Spleen (tissue), 11 donors: ENCODE measurements at regions not wholly inside any gene's neighbourhood (a gene's known extent, or its start where the extent isn't known, plus 50 kb on each side); places are given as distances from the start of the nearest gene placed in this dataset.

Experiments used
- DNase-seq: peaks from one replicate; pipeline ENCODE4 v3.0.0-alpha.2; 2020
- H3K27ac ChIP-seq, 8 donors: fragments of 200-600 bp; sonication (generic) in 7 of 8; 1 replicate in 4 of 8; 2 replicates in 4 of 8; pipeline versions ENCODE4 v1.5.0 to v1.8.0; 2016 to 2021; ENCODE audit warnings: inconsistent platforms in 4 of 8, mild to moderate bottlenecking in 4 of 8, moderate library complexity in 1 of 8
- H3K27me3 ChIP-seq, 7 donors: fragments of 200-600 bp; sonication (generic) in 6 of 7; replicated peaks in 1 of 7; 1 replicate in 4 of 7; 2 replicates in 3 of 7; pipeline versions ENCODE4 v1.5.0 to v1.8.0; 2016 to 2021; ENCODE audit warnings: inconsistent platforms in 3 of 7, mild to moderate bottlenecking in 1 of 7
- H3K36me3 ChIP-seq, 6 donors: fragments of 200-600 bp; sonication (generic) in 5 of 6; 1 replicate in 4 of 6; 2 replicates in 2 of 6; pipeline versions ENCODE4 v1.5.0 to v1.8.0; 2016 to 2021; ENCODE audit warnings: inconsistent platforms in 2 of 6
- H3K4me1 ChIP-seq, 6 donors: fragments of 200-600 bp; sonication (generic) in 5 of 6; 1 replicate in 3 of 6; 2 replicates in 3 of 6; pipeline versions ENCODE4 v1.5.0 to v1.8.0; 2016 to 2021; ENCODE audit warnings: inconsistent platforms in 3 of 6
- H3K4me3 ChIP-seq, 8 donors: fragments of 200-600 bp; sonication (generic) in 7 of 8; 1 replicate in 4 of 8; 2 replicates in 4 of 8; pipeline versions ENCODE4 v1.5.0 to v1.8.0; 2016 to 2021; ENCODE audit warnings: inconsistent platforms in 4 of 8, mild to moderate bottlenecking in 4 of 8, moderate library complexity in 2 of 8
- H3K9me3 ChIP-seq, 8 donors: fragments of 200-600 bp; sonication (generic) in 7 of 8; 1 replicate in 4 of 8; 2 replicates in 4 of 8; pipeline versions ENCODE4 v1.5.0 to v1.8.0; 2016 to 2021; ENCODE audit warnings: inconsistent platforms in 4 of 8
- POLR2A ChIP-seq, 3 donors: fragments of 450-650 bp; IDR thresholded peaks; one replicate each; pipeline ENCODE4 v1.5.1; 2017; ENCODE audit warnings: antibody characterized with exemption in 3 of 3, mild to moderate bottlenecking in 1 of 3
- POLR2AphosphoS5 ChIP-seq, 3 donors: sonication (generic); formaldehyde crosslinking; IDR thresholded peaks; one replicate each; pipeline ENCODE4 v1.5.1; 2017; ENCODE audit warnings: antibody characterized with exemption in 3 of 3
- WGBS, 5 donors: extraction: QIAGEN DNeasy Blood & Tissue Kit in 3 of 5; methylation state at CpG; one replicate each; pipeline versions ENCODE4 v1.1.5 to v1.1.7; 2013 to 2018; 5-methylcytosine and 5-hydroxymethylcytosine counted together
- intact Hi-C: fragments of 100-400 bp; cut with DNase I; formaldehyde crosslinking; loops from one replicate; pipeline ENCODE4 v1.15.0; 2023; ENCODE audit warnings: low total_unique reads
- TF ChIP-seq, protein P1 (sequence below), 11 experiments: fragments of 200-600 bp in 7 of 11; fragments of 450-650 bp in 4 of 11; sonication (generic) in 4 of 11; IDR thresholded peaks in 8 of 11; conservative IDR thresholded peaks in 3 of 11; 1 replicate in 7 of 11; 2 replicates in 4 of 11; pipeline versions ENCODE4 v1.4.0 to v1.8.0; 2016 to 2021; ENCODE audit warnings: antibody characterized with exemption in 11 of 11, inconsistent platforms in 4 of 11, mild to moderate bottlenecking in 1 of 11
- donor health status: healthy with polysubstance abuse.
- donor health status: DM: no; HTN: no; CAD: no; lungs with moderate emphysema.
- donor health status: DM: no; HTN: no; CAD: no.
- donor health status: Bipolar disorder and iron deficiency.
- donor health status: healthy.
- donor health status: DM: no; HTN: no; CAD: no.
- donor health status: DM: yes; HTN: yes; CAD: no.

DNA sequence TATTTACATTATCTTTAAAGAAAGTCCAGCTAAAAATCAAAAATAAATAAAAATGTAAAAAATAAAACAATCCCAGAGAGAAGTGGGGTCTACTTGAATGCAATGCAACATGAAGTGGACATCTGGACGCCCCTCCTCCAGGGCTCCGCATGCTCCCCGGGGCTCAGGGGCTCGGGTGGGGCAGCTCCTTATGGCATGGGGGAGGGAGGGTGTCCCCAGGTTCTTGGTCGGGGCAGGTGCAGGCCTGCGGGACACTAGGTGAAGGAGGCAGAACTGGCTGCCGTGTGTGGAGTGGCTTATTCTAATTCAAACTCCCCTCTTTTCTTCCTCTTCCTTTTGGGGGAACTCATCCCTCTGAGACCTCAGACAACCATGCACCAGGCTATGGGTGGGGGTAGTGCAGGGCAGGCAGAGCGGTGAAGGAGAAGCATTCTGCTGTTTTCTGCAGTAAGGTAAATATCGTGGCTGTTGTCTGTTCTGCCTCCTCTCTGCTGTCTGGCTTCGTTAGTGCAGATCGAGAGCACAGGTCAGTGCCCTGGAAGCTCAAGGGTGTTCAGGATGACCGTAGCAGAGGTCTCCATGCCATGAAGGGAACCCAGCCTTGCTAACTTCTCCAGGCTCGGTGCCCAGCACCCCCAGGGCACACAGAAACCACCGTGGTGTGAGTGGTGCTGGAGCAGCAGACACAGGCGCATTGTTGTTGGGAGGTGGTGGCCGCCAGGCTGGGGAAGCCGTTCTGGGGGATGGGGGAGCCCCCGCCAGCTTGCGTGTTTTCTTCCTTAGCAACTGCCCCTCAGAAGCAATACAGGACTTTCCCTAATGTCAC lies 82.6 kb downstream of the TTLL2 start:
- TF ChIP-seq POLR2A (IDR thresholded peaks at IDR 0.05): no peak
- TF ChIP-seq, protein P1, sequence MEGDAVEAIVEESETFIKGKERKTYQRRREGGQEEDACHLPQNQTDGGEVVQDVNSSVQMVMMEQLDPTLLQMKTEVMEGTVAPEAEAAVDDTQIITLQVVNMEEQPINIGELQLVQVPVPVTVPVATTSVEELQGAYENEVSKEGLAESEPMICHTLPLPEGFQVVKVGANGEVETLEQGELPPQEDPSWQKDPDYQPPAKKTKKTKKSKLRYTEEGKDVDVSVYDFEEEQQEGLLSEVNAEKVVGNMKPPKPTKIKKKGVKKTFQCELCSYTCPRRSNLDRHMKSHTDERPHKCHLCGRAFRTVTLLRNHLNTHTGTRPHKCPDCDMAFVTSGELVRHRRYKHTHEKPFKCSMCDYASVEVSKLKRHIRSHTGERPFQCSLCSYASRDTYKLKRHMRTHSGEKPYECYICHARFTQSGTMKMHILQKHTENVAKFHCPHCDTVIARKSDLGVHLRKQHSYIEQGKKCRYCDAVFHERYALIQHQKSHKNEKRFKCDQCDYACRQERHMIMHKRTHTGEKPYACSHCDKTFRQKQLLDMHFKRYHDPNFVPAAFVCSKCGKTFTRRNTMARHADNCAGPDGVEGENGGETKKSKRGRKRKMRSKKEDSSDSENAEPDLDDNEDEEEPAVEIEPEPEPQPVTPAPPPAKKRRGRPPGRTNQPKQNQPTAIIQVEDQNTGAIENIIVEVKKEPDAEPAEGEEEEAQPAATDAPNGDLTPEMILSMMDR (IDR thresholded peaks at IDR 0.05 in 8 of 11, conservative IDR thresholded peaks at IDR 0.05 in 3 of 11): no peak
- no peak for TF ChIP-seq POLR2AphosphoS5 (IDR thresholded peaks at IDR 0.05)
- H3K36me3 ChIP-seq: no peaks in the 10 kb centered on the region

DNA sequence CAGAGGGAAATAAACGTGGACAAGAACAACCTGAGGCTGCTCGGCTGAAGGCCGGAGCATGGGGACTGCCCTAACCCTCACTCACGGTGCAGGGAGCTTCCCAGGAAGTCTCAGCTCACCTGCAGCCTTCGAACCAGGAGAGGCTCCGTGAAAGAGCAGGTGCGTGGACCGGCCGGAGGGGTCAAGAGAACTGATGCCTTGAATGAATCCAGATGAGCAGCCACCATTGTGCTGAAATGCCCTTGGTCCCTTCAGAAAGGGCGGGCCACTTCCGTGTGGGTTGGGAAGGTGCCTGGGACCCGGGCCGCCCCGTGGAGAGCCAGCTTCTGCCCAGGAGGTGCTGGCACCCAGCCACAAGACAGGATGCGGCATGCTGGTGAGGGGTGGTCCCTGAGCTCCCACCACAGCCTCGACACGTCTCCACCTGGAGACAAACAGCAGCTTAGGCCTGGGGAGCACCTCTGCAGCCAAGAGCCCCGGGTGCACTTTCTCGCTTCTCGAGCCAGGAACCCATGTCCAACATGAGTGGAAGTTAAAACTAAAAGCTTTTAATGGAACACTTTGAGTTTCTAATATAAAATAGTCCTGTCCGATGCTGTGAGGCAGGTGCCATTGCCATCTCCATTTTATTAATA lies 83.5 kb downstream of the TTLL2 start:
- intact Hi-C loops: no loop called here
- WGBS, 5 donors: 73 to 93% (median 88%) methylated on average over 10 to 21 of the region's 21 CpGs
- H3K27ac ChIP-seq: no peak overlapping the region
- H3K27me3 ChIP-seq: peaks cover 0 to 22% (median 0%) of the 10 kb centered on the region in 7 donors
- H3K9me3 ChIP-seq: no peaks in the 10 kb centered on the region
- H3K4me1 ChIP-seq: no peaks in the 10 kb centered on the region
- DNase-seq: no peak
- H3K4me3 ChIP-seq: no peak overlapping the region
- no peak for TF ChIP-seq POLR2AphosphoS5 (IDR thresholded peaks at IDR 0.05)
- TF ChIP-seq, protein P1 (IDR thresholded peaks at IDR 0.05 in 8 of 11, conservative IDR thresholded peaks at IDR 0.05 in 3 of 11): no peak
- H3K36me3 ChIP-seq: no peaks in the 10 kb centered on the region

More for the DNA sequence above, 82.6 kb downstream of the TTLL2 start:
- no peaks in the 10 kb centered on the region for H3K4me1 ChIP-seq
- H3K4me3 ChIP-seq: no peak overlapping the region
- 73 to 86% (median 79%) methylated on average over 12 to 19 of the region's 19 CpGs for WGBS, 5 donors
- no peaks in the 10 kb centered on the region for H3K9me3 ChIP-seq
- DNase-seq: no peak
- H3K27me3 ChIP-seq: peaks cover 0 to 22% (median 0%) of the 10 kb centered on the region in 7 donors
- intact Hi-C loops: no loop called here
- H3K27ac ChIP-seq: no peak overlapping the region

DNA sequence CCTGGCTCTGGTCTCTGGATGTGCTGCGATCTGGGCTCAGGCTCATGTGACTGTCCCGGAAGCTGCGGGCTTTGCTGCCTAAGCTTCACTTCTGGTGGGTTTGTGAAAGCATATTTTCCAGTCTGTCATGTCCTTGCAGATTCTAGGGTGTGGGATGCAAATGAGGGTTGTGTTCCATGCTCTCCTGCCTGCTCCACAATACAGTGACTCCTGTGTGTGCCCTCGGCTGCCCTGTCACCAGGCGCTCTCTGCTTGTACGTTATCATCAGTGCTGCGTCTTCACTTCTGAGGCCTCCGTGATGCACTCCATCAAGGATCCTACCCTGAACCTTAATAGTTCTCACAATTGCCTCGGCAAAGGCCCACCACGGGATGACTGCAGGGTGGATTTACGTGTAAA lies 84.2 kb downstream of the TTLL2 start:
- intact Hi-C loops: no loop called here
- no peak for DNase-seq
- Histone ChIP-seq H3K27me3 (peaks cover 0 to 22% (median 0%) of the 10 kb centered on the region in 7 donors), H3K4me1 (no peaks in the 10 kb centered on the region), H3K27ac (no peak overlapping the region), H3K9me3 (no peaks in the 10 kb centered on the region), H3K36me3 (no peaks in the 10 kb centered on the region), H3K4me3 (no peak overlapping the region)
- no peak for TF ChIP-seq POLR2AphosphoS5 (IDR thresholded peaks at IDR 0.05)
- no peak for TF ChIP-seq POLR2A (IDR thresholded peaks at IDR 0.05)
- TF ChIP-seq, protein P1 (IDR thresholded peaks at IDR 0.05 in 8 of 11, conservative IDR thresholded peaks at IDR 0.05 in 3 of 11): no peak
- 91 to 96% (median 94%) methylated on average over 11 of the region's 11 CpGs for WGBS, 5 donors

DNA sequence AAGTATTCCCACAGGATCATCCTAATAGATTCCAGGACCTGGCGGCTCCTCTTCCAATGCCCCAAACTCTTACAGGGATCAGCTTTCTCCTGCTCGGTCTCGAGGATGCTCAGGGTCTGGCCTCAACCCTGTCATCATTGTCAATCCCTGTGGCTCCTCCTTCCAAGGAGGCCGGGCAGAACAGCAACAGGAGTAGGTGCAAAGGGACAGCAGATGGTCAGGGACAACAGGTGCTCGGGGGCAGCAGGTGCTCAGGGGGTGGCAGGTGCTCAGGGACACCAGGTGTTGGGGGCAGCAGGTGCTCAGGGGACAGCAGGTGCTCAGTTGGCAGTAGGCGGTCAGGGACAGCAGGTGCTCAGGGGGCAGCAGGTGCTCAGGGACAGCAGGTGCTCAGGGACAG lies 84.8 kb downstream of the TTLL2 start:
- Histone ChIP-seq H3K27me3 (peaks cover 0 to 20% (median 0%) of the 10 kb centered on the region in 7 donors), H3K9me3 (no peaks in the 10 kb centered on the region), H3K27ac (no peak overlapping the region), H3K4me1 (no peaks in the 10 kb centered on the region), H3K36me3 (no peaks in the 10 kb centered on the region), H3K4me3 (no peak overlapping the region)
- intact Hi-C loops: no loop called here
- 74 to 90% (median 87%) methylated on average over 6 of the region's 6 CpGs for WGBS, 5 donors
- TF ChIP-seq, protein P1 (IDR thresholded peaks at IDR 0.05 in 8 of 11, conservative IDR thresholded peaks at IDR 0.05 in 3 of 11): no peak
- TF ChIP-seq POLR2AphosphoS5 (IDR thresholded peaks at IDR 0.05) (no peak), POLR2A (IDR thresholded peaks at IDR 0.05) (no peak)
- no peak for DNase-seq
